WERI-Rb-1 (cell line): ENCODE measurements at regions not wholly inside any gene's neighbourhood (a gene's known extent, or its start where the extent isn't known, plus 50 kb on each side); places are given as distances from the start of the nearest gene placed in this dataset.

Source experiments
- DNase-seq: peaks from one replicate; pipeline ENCODE4 v3.0.0-alpha.2; 2020
- H3K27ac ChIP-seq: fragments of 250-450 bp; sonication (Bioruptor Pico); 2 replicates; pipeline ENCODE4 v1.5.1; 2020; ENCODE audit warnings: mild to moderate bottlenecking, moderate library complexity
- H3K27me3 ChIP-seq: fragments of 250-450 bp; sonication (Bioruptor Pico); 2 replicates; pipeline ENCODE4 v1.5.1; 2021; ENCODE audit warnings: mild to moderate bottlenecking, low read depth, moderate library complexity; ENCODE audit not compliant: insufficient read depth, severe bottlenecking
- H3K36me3 ChIP-seq: fragments of 250-450 bp; sonication (Bioruptor Pico); 2 replicates; pipeline ENCODE4 v1.5.1; 2020; ENCODE audit warnings: mild to moderate bottlenecking, moderate library complexity
- H3K4me3 ChIP-seq: 2 replicates; pipeline ENCODE4 v1.5.1; 2011; ENCODE audit warnings: low read depth, mild to moderate bottlenecking, control low read depth, low read length
- H3K9me3 ChIP-seq: fragments of 250-450 bp; sonication (Bioruptor Pico); 2 replicates; pipeline ENCODE4 v1.5.1; 2021; ENCODE audit warnings: mild to moderate bottlenecking, moderate library complexity; ENCODE audit not compliant: severe bottlenecking
- TF ChIP-seq, protein P1 (sequence below): IDR thresholded peaks from 2 replicates; pipeline ENCODE4 v1.5.1; 2011; ENCODE audit warnings: low read depth, mild to moderate bottlenecking, control low read depth, inconsistent platforms, low read length

- Histone ChIP-seq H3K36me3 (no peaks in the 10 kb centered on the region), H3K9me3 (no peaks in the 10 kb centered on the region), H3K27me3 (no peaks in the 10 kb centered on the region), H3K27ac (no peak overlapping the region), H3K4me3 (no peak overlapping the region)
- no peak for DNase-seq
- TF ChIP-seq, protein P1, sequence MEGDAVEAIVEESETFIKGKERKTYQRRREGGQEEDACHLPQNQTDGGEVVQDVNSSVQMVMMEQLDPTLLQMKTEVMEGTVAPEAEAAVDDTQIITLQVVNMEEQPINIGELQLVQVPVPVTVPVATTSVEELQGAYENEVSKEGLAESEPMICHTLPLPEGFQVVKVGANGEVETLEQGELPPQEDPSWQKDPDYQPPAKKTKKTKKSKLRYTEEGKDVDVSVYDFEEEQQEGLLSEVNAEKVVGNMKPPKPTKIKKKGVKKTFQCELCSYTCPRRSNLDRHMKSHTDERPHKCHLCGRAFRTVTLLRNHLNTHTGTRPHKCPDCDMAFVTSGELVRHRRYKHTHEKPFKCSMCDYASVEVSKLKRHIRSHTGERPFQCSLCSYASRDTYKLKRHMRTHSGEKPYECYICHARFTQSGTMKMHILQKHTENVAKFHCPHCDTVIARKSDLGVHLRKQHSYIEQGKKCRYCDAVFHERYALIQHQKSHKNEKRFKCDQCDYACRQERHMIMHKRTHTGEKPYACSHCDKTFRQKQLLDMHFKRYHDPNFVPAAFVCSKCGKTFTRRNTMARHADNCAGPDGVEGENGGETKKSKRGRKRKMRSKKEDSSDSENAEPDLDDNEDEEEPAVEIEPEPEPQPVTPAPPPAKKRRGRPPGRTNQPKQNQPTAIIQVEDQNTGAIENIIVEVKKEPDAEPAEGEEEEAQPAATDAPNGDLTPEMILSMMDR: no peak
Measured at GRCh38 chr10:2856598-2856997, 210.8 kb upstream of the PFKP start.

DNA sequence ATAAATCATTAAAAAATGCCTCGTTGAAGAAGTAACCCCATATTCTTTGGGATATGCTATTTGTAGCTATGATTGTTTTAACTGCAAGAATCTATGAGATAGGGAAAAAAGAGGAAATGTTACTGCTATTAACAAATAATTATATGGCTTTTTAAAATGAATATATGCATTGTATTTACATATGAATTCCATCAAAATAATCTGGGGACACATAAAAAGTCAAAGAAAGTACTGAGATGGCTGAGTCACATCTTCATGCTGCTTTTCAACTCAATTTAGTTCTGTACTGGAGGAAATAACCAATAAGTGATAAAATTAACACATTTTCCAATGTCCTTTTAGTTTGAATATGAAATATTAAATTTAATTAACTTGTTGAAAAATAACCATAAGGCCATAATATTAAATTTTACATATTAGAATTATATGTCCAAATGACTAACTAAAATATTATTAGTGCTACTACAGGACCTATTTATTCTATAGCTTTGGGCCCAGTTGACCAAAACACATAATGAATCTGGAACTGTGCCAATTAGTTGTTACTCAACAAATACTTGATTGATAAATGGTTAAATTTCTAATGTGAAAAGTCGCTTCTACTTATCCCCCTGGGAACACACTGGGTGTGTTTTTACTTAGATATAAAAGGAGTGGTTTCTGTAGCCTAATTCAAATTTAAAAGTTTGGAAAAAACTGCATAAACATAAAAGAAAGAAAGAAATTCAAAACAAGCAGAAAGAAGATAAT lies 214.6 kb upstream of the PFKP start:
- no peak overlapping the region for H3K27ac ChIP-seq
- no peaks in the 10 kb centered on the region for H3K9me3 ChIP-seq
- TF ChIP-seq, protein P1: no peak
- DNase-seq: no peak
- H3K27me3 ChIP-seq: no peaks in the 10 kb centered on the region
- H3K36me3 ChIP-seq: no peaks in the 10 kb centered on the region
- no peak overlapping the region for H3K4me3 ChIP-seq

DNA sequence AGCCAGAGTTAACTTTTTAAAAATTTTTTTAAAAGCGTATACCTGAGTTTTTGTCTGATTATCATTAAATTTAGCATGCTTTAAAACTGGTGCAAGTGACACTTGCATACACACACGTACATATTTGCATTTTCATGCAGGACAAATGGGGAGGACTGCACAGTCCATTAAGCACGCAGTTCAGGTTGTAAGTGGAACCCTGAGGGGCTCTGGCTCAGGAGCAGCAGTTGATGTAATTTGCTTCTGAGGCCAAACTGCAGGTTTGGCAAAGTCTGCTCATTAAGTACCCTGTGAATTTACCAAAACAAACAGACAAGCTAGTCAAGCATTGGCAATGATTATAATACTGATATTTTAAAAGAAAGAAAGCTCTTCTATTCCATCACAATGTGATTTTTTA lies 215.8 kb upstream of the PFKP start:
- no peak for DNase-seq
- Histone ChIP-seq H3K27ac (no peak overlapping the region), H3K27me3 (no peaks in the 10 kb centered on the region), H3K9me3 (no peaks in the 10 kb centered on the region), H3K4me3 (no peak overlapping the region), H3K36me3 (no peaks in the 10 kb centered on the region)
- TF ChIP-seq, protein P1: no peak

GRCh38 chr10:2850202-2850601 lies 217.1 kb upstream of the PFKP start:
- no peaks in the 10 kb centered on the region for H3K9me3 ChIP-seq
- H3K36me3 ChIP-seq: no peaks in the 10 kb centered on the region
- no peak overlapping the region for H3K27ac ChIP-seq
- no peak overlapping the region for H3K4me3 ChIP-seq
- no peak for DNase-seq
- TF ChIP-seq, protein P1: no peak
- H3K27me3 ChIP-seq: no peaks in the 10 kb centered on the region

- Histone ChIP-seq H3K4me3 (no peak overlapping the region), H3K27ac (no peak overlapping the region; the same call in 1 of the 2 replicates), H3K9me3 (no peaks in the 10 kb centered on the region), H3K27me3 (no peaks in the 10 kb centered on the region), H3K36me3 (no peaks in the 10 kb centered on the region)
- peak; percentile 70 for DNase-seq
- TF ChIP-seq, protein P1: no peak
Measured at GRCh38 chr10:2844925-2845324, 222.4 kb upstream of the PFKP start.
